ENCODE measurements at regions not wholly inside any gene's neighbourhood (a gene's known extent, or its start where the extent isn't known, plus 50 kb on each side); places are given as distances from the start of the nearest gene placed in this dataset.
"Not testable (repeated sequence)": the region's sequence is repeated elsewhere in the genome, so short reads cannot be mapped to it uniquely, and the experiment has no call there.

GRCh38 chr6:6736791-6737654, 148.5 kb downstream of the LY86 start:
- H3K4me3 Mint-ChIP-seq: no peak overlapping the region
- no peaks in the 10 kb centered on the region for H3K4me1 Mint-ChIP-seq
- DNase-seq (ENCODE audit: low spot score in 2 of 2): no peak
- peaks cover 29% of the 10 kb centered on the region for H3K27me3 Mint-ChIP-seq
- H3K9me3 Mint-ChIP-seq: no peaks in the 10 kb centered on the region
- no peak overlapping the region for H3K27ac Mint-ChIP-seq
- no peaks in the 10 kb centered on the region for H3K36me3 Mint-ChIP-seq
- ATAC-seq (ENCODE audit: low read depth): no peak

GRCh38 chr6:6737671-6738070, 149.2 kb downstream of the LY86 start:
- H3K4me1 Mint-ChIP-seq: no peaks in the 10 kb centered on the region
- DNase-seq (ENCODE audit: low spot score in 2 of 2): no peak
- peaks cover 29% of the 10 kb centered on the region for H3K27me3 Mint-ChIP-seq
- no peaks in the 10 kb centered on the region for H3K36me3 Mint-ChIP-seq
- no peak overlapping the region for H3K4me3 Mint-ChIP-seq
- no peak overlapping the region for H3K27ac Mint-ChIP-seq
- ATAC-seq (ENCODE audit: low read depth): no peak
- no peaks in the 10 kb centered on the region for H3K9me3 Mint-ChIP-seq

- no peak overlapping the region for H3K4me3 Mint-ChIP-seq
- H3K36me3 Mint-ChIP-seq: no peaks in the 10 kb centered on the region
- H3K27me3 Mint-ChIP-seq: peaks cover 27% of the 10 kb centered on the region
- no peak for DNase-seq (ENCODE audit: low spot score in 2 of 2)
- H3K9me3 Mint-ChIP-seq: no peaks in the 10 kb centered on the region
- H3K4me1 Mint-ChIP-seq: no peaks in the 10 kb centered on the region
- no peak for ATAC-seq (ENCODE audit: low read depth)
- no peak overlapping the region for H3K27ac Mint-ChIP-seq
These were observed 149.6 kb downstream of the LY86 start for GRCh38 chr6:6738108-6738507.

- Mint-ChIP-seq H3K36me3 (no peaks in the 10 kb centered on the region), H3K9me3 (no peaks in the 10 kb centered on the region), H3K27me3 (peaks cover 21% of the 10 kb centered on the region)
These were observed 150.6 kb downstream of the LY86 start for GRCh38 chr6:6738922-6739716.

GRCh38 chr6:6740595-6740994, 152.1 kb downstream of the LY86 start:
- DNase-seq (ENCODE audit: low spot score in 2 of 2): no peak
- no peak for ATAC-seq (ENCODE audit: low read depth)
- Mint-ChIP-seq H3K9me3 (no peaks in the 10 kb centered on the region), H3K4me1 (no peaks in the 10 kb centered on the region), H3K27me3 (peaks cover 14% of the 10 kb centered on the region), H3K27ac (no peak overlapping the region), H3K36me3 (no peaks in the 10 kb centered on the region), H3K4me3 (no peak overlapping the region)

More at GRCh38 chr6:6738922-6739716, 150.6 kb downstream of the LY86 start:
- ATAC-seq (ENCODE audit: low read depth) (no peak), DNase-seq (ENCODE audit: low spot score in 2 of 2) (no peak)
- no peak overlapping the region for H3K4me3 Mint-ChIP-seq
- H3K4me1 Mint-ChIP-seq: no peaks in the 10 kb centered on the region
- H3K27ac Mint-ChIP-seq: no peak overlapping the region

GRCh38 chr6:6741264-6741663, 152.7 kb downstream of the LY86 start:
- no peak overlapping the region for H3K27ac Mint-ChIP-seq
- ATAC-seq (ENCODE audit: low read depth): no peak
- peaks cover 11% of the 10 kb centered on the region for H3K27me3 Mint-ChIP-seq

GRCh38 chr6:6742535-6742934, 154.0 kb downstream of the LY86 start:
- Mint-ChIP-seq H3K9me3 (no peaks in the 10 kb centered on the region), H3K4me3 (no peak overlapping the region), H3K4me1 (no peaks in the 10 kb centered on the region), H3K27ac (no peak overlapping the region), H3K36me3 (no peaks in the 10 kb centered on the region), H3K27me3 (peaks cover 16% of the 10 kb centered on the region)
- ATAC-seq (ENCODE audit: low read depth) (no peak), DNase-seq (ENCODE audit: low spot score in 2 of 2) (no peak)

More at GRCh38 chr6:6741264-6741663, 152.7 kb downstream of the LY86 start:
- Mint-ChIP-seq H3K4me3 (no peak overlapping the region), H3K36me3 (no peaks in the 10 kb centered on the region), H3K9me3 (no peaks in the 10 kb centered on the region), H3K4me1 (no peaks in the 10 kb centered on the region)
- no peak for DNase-seq (ENCODE audit: low spot score in 2 of 2)

GRCh38 chr6:6744551-6744950, 156.0 kb downstream of the LY86 start:
- no peak for ATAC-seq (ENCODE audit: low read depth)
- no peak for DNase-seq (ENCODE audit: low spot score in 2 of 2)
- Mint-ChIP-seq H3K4me1 (no peaks in the 10 kb centered on the region), H3K9me3 (no peaks in the 10 kb centered on the region), H3K27me3 (peaks cover 6% of the 10 kb centered on the region), H3K27ac (no peak overlapping the region), H3K4me3 (no peak overlapping the region), H3K36me3 (no peaks in the 10 kb centered on the region)

GRCh38 chr6:6745637-6746332, 157.3 kb downstream of the LY86 start:
- H3K9me3 Mint-ChIP-seq; H3K36me3 Mint-ChIP-seq; H3K4me1 Mint-ChIP-seq; DNase-seq (ENCODE audit: low spot score in 2 of 2); H3K27me3 Mint-ChIP-seq; H3K4me3 Mint-ChIP-seq; ATAC-seq (ENCODE audit: low read depth); H3K27ac Mint-ChIP-seq: not testable (repeated sequence)

GRCh38 chr6:6746333-6746969, 157.9 kb downstream of the LY86 start:
- DNase-seq (ENCODE audit: low spot score in 2 of 2) (no peak), ATAC-seq (ENCODE audit: low read depth) (no peak)
- no peak overlapping the region for H3K27ac Mint-ChIP-seq
- no peaks in the 10 kb centered on the region for H3K4me1 Mint-ChIP-seq
- H3K36me3 Mint-ChIP-seq: no peaks in the 10 kb centered on the region
- no peaks in the 10 kb centered on the region for H3K9me3 Mint-ChIP-seq
- no peak overlapping the region for H3K4me3 Mint-ChIP-seq
- H3K27me3 Mint-ChIP-seq: peaks cover 6% of the 10 kb centered on the region

- Mint-ChIP-seq H3K4me3 (no peak overlapping the region), H3K36me3 (no peaks in the 10 kb centered on the region), H3K9me3 (no peaks in the 10 kb centered on the region), H3K27ac (no peak overlapping the region), H3K27me3 (peaks cover 6% of the 10 kb centered on the region), H3K4me1 (no peaks in the 10 kb centered on the region)
- DNase-seq (ENCODE audit: low spot score in 2 of 2) (no peak), ATAC-seq (ENCODE audit: low read depth) (no peak)
These were observed 158.4 kb downstream of the LY86 start for GRCh38 chr6:6746970-6747338.

GRCh38 chr6:6747371-6747770, 158.9 kb downstream of the LY86 start:
- no peak overlapping the region for H3K4me3 Mint-ChIP-seq
- H3K36me3 Mint-ChIP-seq: no peaks in the 10 kb centered on the region
- H3K27me3 Mint-ChIP-seq: peaks cover 6% of the 10 kb centered on the region
- H3K27ac Mint-ChIP-seq: no peak overlapping the region
- DNase-seq (ENCODE audit: low spot score in 2 of 2): no peak
- H3K9me3 Mint-ChIP-seq: no peaks in the 10 kb centered on the region
- no peaks in the 10 kb centered on the region for H3K4me1 Mint-ChIP-seq
- ATAC-seq (ENCODE audit: low read depth): no peak

- Mint-ChIP-seq H3K36me3 (no peaks in the 10 kb centered on the region), H3K27me3 (peaks cover 6% of the 10 kb centered on the region), H3K9me3 (no peaks in the 10 kb centered on the region), H3K27ac (no peak overlapping the region), H3K4me3 (no peak overlapping the region), H3K4me1 (no peaks in the 10 kb centered on the region)
- ATAC-seq (ENCODE audit: low read depth) (no peak), DNase-seq (ENCODE audit: low spot score in 2 of 2) (no peak)
These were observed 159.5 kb downstream of the LY86 start for GRCh38 chr6:6748001-6748400.

Measured in memory B cell (primary cell).